Gastroesophageal sphincter (tissue), 3 donors: ENCODE measurements at regions not wholly inside any gene's neighbourhood (a gene's known extent, or its start where the extent isn't known, plus 50 kb on each side); places are given as distances from the start of the nearest gene placed in this dataset.

Experiments
- CTCF ChIP-seq, 4 experiments: fragments of 200-600 bp in 2 of 4; fragments of 450-650 bp in 2 of 4; sonication (generic) in 1 of 4; IDR thresholded peaks; one replicate each; pipeline ENCODE4 v1.5.1; 2017 to 2019; ENCODE audit warnings: antibody characterized with exemption in 4 of 4, mild to moderate bottlenecking in 2 of 4, moderate library complexity in 2 of 4
- EP300 ChIP-seq: sonication (generic); formaldehyde crosslinking; IDR thresholded peaks from one replicate; pipeline ENCODE4 v1.6.1; 2017; ENCODE audit warnings: antibody characterized with exemption, mild to moderate bottlenecking
- POLR2A ChIP-seq, 2 donors: fragments of 450-650 bp; IDR thresholded peaks; one replicate each; pipeline ENCODE4 v1.6.1; 2017; ENCODE audit warnings: antibody characterized with exemption in 2 of 2, mild to moderate bottlenecking in 2 of 2, moderate library complexity in 1 of 2

- TF ChIP-seq POLR2A (IDR thresholded peaks at IDR 0.05) (no peak), EP300 (no peak), CTCF (IDR thresholded peaks at IDR 0.05) (no peak)
Measured at GRCh38 chrX:26606971-26607370, 391.0 kb downstream of the MAGEB5 start.
